ENCODE measurements at regions not wholly inside any gene's neighbourhood (a gene's known extent, or its start where the extent isn't known, plus 50 kb on each side); places are given as distances from the start of the nearest gene placed in this dataset.

DNA sequence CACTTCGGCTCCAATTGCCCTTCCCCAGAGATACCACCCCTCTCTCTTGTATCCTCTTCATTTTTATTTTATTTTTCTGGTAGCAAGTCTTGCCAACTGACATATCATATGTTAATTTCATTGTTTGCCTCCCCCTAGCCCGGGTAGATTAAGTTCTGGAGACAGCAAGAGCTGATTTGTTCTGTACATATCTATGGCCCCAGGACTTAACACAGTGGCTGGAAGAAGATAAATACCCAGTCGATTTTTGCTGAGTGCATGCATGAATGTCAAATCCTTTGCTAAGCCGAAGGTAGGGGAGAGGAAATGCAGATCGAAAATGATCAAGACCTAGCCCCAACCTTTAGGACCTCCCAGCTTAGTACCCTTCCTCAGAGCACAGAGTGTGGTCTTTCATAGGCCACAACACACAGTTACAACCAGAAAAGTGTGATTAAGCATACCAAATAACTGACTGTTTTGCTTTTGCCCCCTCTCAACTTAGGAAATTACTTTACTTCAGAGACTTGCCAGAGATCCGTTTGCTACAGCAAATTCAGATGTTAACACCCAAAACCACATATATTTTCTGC lies 58.7 kb upstream of the KLF3 start:
- no peak for TF ChIP-seq POLR2A (IDR thresholded peaks at IDR 0.05)
- TF ChIP-seq, protein P1, sequence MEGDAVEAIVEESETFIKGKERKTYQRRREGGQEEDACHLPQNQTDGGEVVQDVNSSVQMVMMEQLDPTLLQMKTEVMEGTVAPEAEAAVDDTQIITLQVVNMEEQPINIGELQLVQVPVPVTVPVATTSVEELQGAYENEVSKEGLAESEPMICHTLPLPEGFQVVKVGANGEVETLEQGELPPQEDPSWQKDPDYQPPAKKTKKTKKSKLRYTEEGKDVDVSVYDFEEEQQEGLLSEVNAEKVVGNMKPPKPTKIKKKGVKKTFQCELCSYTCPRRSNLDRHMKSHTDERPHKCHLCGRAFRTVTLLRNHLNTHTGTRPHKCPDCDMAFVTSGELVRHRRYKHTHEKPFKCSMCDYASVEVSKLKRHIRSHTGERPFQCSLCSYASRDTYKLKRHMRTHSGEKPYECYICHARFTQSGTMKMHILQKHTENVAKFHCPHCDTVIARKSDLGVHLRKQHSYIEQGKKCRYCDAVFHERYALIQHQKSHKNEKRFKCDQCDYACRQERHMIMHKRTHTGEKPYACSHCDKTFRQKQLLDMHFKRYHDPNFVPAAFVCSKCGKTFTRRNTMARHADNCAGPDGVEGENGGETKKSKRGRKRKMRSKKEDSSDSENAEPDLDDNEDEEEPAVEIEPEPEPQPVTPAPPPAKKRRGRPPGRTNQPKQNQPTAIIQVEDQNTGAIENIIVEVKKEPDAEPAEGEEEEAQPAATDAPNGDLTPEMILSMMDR (IDR thresholded peaks at IDR 0.05), result no peak
- intact Hi-C loops (cut with DNase I; ENCODE audit: low total_unique reads), result no loop called here
- no peak overlapping the region for H3K4me3 ChIP-seq (ENCODE audit: low read depth, poor library complexity, severe bottlenecking)
- no peak for DNase-seq (ENCODE audit: low spot score in 2 of 2)
- 65 to 71% methylated on average over 6 of the region's 6 CpGs for WGBS, 2 donors

DNA sequence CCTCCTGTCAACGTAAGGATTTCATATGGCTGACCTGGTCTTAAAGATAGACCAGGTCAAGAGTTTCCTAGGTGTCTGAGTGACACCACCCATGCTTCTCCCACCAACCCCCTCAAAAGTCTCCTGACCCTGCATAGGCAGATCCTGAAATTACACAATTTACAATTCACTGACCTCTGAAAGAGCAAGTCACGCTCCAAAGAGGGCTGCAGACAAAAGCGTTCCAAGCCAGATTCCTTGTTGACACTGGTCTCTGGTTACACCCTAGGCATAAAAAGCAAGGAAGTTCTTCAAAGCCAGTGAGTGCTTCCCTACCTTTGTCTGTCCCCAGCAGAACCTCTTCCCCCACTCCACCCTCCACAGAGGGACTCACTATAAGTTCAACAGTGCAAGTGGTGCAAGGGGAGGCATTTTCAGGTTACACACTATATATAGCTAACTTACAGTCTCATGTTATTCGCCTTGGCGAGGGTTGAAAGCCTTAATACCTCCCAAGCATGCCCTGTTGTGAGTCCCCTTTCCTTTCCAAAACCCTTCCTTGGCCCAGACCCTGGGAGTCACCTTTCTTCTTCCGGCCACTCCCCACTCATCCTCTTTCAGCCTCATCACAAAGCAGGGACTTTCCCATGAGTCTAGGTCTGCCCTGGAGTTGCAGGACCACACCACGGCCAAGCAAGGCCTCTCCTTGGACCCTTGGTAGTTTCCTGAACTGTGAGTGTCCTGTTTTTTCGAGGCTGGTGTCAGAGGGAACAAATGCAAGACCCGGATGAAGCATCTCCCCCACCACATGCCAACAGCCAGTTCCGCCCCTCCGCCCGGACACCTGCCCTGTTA lies 58.0 kb upstream of the KLF3 start:
- H3K4me3 ChIP-seq (ENCODE audit: low read depth, poor library complexity, severe bottlenecking), result no peak overlapping the region
- intact Hi-C loops (cut with DNase I; ENCODE audit: low total_unique reads), result no loop called here
- TF ChIP-seq, protein P1 (IDR thresholded peaks at IDR 0.05), result no peak
- TF ChIP-seq POLR2A (IDR thresholded peaks at IDR 0.05), result no peak
- WGBS, 2 donors, result 88 to 89% methylated on average over 12 of the region's 12 CpGs
- no peak for DNase-seq (ENCODE audit: low spot score in 2 of 2)

DNA sequence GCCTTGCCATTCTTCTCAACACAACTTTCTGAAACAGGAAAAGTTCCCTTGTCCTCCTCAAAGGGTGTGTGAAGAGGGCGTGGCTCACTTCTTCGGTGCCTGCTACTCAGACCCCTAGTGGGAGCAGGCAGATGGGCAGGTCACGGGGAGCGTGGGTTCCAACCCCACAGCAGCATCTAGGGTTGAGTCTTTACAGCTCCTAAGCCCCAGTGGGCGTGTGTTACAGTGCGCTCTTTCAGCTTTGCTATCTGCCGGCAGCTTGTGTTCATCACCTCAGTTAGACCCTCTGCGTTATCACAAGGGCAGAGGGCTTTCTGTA lies 57.5 kb upstream of the KLF3 start:
- no peak for TF ChIP-seq POLR2A (IDR thresholded peaks at IDR 0.05)
- TF ChIP-seq, protein P1 (IDR thresholded peaks at IDR 0.05), result no peak
- DNase-seq (ENCODE audit: low spot score in 2 of 2), result no peak
- H3K4me3 ChIP-seq (ENCODE audit: low read depth, poor library complexity, severe bottlenecking), result no peak overlapping the region
- intact Hi-C loops (cut with DNase I; ENCODE audit: low total_unique reads), result no loop called here
- 91 to 93% methylated on average over 8 of the region's 8 CpGs for WGBS, 2 donors

DNA sequence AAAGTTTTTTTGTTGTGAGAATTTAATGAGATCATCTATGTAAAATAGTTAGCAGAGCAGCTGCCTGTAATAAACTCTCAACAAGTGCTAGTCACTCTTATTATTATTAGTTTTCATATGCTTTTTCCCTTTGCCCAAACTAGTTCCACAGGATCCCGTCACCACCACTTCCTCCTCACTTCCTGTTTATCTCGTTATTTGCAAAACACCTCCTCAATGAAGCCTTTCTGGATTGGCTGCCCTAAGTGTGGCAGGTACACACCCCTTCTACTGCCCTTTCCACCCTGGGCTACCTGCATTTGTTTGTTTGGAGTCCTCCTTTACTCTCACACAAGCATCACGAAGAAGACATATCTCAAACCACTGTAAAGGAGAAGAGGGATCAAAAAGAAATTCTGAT lies 54.4 kb upstream of the KLF3 start:
- WGBS, 2 donors, result 55 to 67% methylated on average over 3 of the region's 3 CpGs
- intact Hi-C loops (cut with DNase I; ENCODE audit: low total_unique reads), result no loop called here
- H3K4me3 ChIP-seq (ENCODE audit: low read depth, poor library complexity, severe bottlenecking), result no peak overlapping the region
- DNase-seq (ENCODE audit: low spot score in 2 of 2), result no peak
- TF ChIP-seq, protein P1 (IDR thresholded peaks at IDR 0.05), result no peak
- TF ChIP-seq POLR2A (IDR thresholded peaks at IDR 0.05), result no peak

DNA sequence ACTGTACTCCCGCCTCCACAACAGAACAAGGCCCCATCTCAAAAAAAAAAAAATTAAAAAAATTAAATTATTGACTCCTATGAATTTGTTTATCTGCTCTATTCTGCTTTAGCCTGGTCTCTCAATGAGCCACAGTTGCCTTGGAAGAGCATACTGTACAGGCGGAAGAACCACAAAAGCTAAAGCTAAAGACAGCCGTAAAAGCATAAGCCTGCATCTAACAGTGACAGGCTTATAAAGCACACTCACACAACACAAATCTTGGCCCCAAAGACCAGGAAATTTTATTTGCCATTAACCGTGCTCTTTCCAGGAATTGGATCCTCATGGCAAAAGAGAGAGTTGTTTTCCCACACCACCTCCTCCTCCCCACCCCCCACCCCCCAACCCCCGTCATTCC lies 53.5 kb upstream of the KLF3 start:
- DNase-seq (ENCODE audit: low spot score in 2 of 2), result no peak
- intact Hi-C loops (cut with DNase I; ENCODE audit: low total_unique reads), result no loop called here
- WGBS, 2 donors, result 69 to 71% methylated on average over 5 of the region's 5 CpGs
- TF ChIP-seq, protein P1 (IDR thresholded peaks at IDR 0.05), result no peak
- no peak for TF ChIP-seq POLR2A (IDR thresholded peaks at IDR 0.05)
- no peak overlapping the region for H3K4me3 ChIP-seq (ENCODE audit: low read depth, poor library complexity, severe bottlenecking)
